ENCODE measurements at regions not wholly inside any gene's neighbourhood (a gene's known extent, or its start where the extent isn't known, plus 50 kb on each side); places are given as distances from the start of the nearest gene placed in this dataset.

GRCh38 chr5:60141119-60141518, 247.6 kb upstream of the PDE4D start:
- H3K27ac Mint-ChIP-seq: no peak overlapping the region

GRCh38 chr5:60136841-60137240, 243.3 kb upstream of the PDE4D start:
- H3K4me1 Mint-ChIP-seq: no peaks in the 10 kb centered on the region

More at GRCh38 chr5:60141119-60141518, 247.6 kb upstream of the PDE4D start:
- no peaks in the 10 kb centered on the region for H3K27me3 Mint-ChIP-seq (ENCODE audit: insufficient read depth)
- Histone ChIP-seq H3K4me1 (ENCODE audit: control insufficient read depth, insufficient read depth, low read length) (peaks cover 5% of the 10 kb centered on the region), H3K4me3 (ENCODE audit: low read length) (no peak overlapping the region), H3K27me3 (ENCODE audit: control insufficient read depth, insufficient read depth, low read length, poor library complexity, severe bottlenecking) (no peaks in the 10 kb centered on the region), H3K36me3 (ENCODE audit: control insufficient read depth, insufficient read depth, low read length) (no peaks in the 10 kb centered on the region), H3K9me3 (ENCODE audit: control insufficient read depth, low read length) (no peaks in the 10 kb centered on the region), H3K9ac (ENCODE audit: extremely low read depth, low read length, poor library complexity, severe bottlenecking) (no peak overlapping the region), H3K27ac (ENCODE audit: low read depth, low read length) (no peak overlapping the region)
- H3K4me1 Mint-ChIP-seq: no peaks in the 10 kb centered on the region
- DNase-seq: no peak
- H3K36me3 Mint-ChIP-seq (ENCODE audit: low read depth): no peaks in the 10 kb centered on the region
- TF ChIP-seq CTCF (conservative IDR thresholded peaks at IDR 0.05): no peak
- no peaks in the 10 kb centered on the region for H3K9me3 Mint-ChIP-seq
- no peak overlapping the region for H3K4me3 Mint-ChIP-seq
- WGBS, 2 experiments (ENCODE audit: insufficient coverage in 1 of 2, insufficient read length in 1 of 2): 79 to 89% methylated on average over 2 of the region's 2 CpGs

GRCh38 chr5:60131504-60131903, 238.0 kb upstream of the PDE4D start:
- no peak overlapping the region for H3K4me3 ChIP-seq (ENCODE audit: low read length)
- DNase-seq: no peak
- Mint-ChIP-seq H3K9me3 (no peaks in the 10 kb centered on the region), H3K27ac (no peak overlapping the region), H3K4me3 (no peak overlapping the region), H3K4me1 (peaks cover 6% of the 10 kb centered on the region), H3K36me3 (ENCODE audit: low read depth) (no peaks in the 10 kb centered on the region), H3K27me3 (ENCODE audit: insufficient read depth) (no peaks in the 10 kb centered on the region)
- H3K27me3 ChIP-seq (ENCODE audit: control insufficient read depth, insufficient read depth, low read length, poor library complexity, severe bottlenecking): peaks cover 7% of the 10 kb centered on the region
- peaks cover 5% of the 10 kb centered on the region for H3K9me3 ChIP-seq (ENCODE audit: control insufficient read depth, low read length)
- H3K9ac ChIP-seq (ENCODE audit: extremely low read depth, low read length, poor library complexity, severe bottlenecking): no peak overlapping the region
- H3K27ac ChIP-seq (ENCODE audit: low read depth, low read length): no peak overlapping the region
- no peaks in the 10 kb centered on the region for H3K4me1 ChIP-seq (ENCODE audit: control insufficient read depth, insufficient read depth, low read length)
- no peaks in the 10 kb centered on the region for H3K36me3 ChIP-seq (ENCODE audit: control insufficient read depth, insufficient read depth, low read length)
- 95% methylated on average over 1 of the region's 1 CpG; no CpG with 5 or more reads in 1 of the 2 experiments for WGBS, 2 experiments (ENCODE audit: insufficient coverage in 1 of 2, insufficient read length in 1 of 2)
- TF ChIP-seq CTCF (conservative IDR thresholded peaks at IDR 0.05): no peak

More at GRCh38 chr5:60136841-60137240, 243.3 kb upstream of the PDE4D start:
- no peaks in the 10 kb centered on the region for H3K36me3 Mint-ChIP-seq (ENCODE audit: low read depth)
- Histone ChIP-seq H3K9me3 (ENCODE audit: control insufficient read depth, low read length) (no peaks in the 10 kb centered on the region), H3K4me1 (ENCODE audit: control insufficient read depth, insufficient read depth, low read length) (peaks cover 5% of the 10 kb centered on the region), H3K27me3 (ENCODE audit: control insufficient read depth, insufficient read depth, low read length, poor library complexity, severe bottlenecking) (no peaks in the 10 kb centered on the region), H3K4me3 (ENCODE audit: low read length) (no peak overlapping the region), H3K36me3 (ENCODE audit: control insufficient read depth, insufficient read depth, low read length) (no peaks in the 10 kb centered on the region), H3K27ac (ENCODE audit: low read depth, low read length) (no peak overlapping the region), H3K9ac (ENCODE audit: extremely low read depth, low read length, poor library complexity, severe bottlenecking) (no peak overlapping the region)
- no peak for DNase-seq
- no peaks in the 10 kb centered on the region for H3K9me3 Mint-ChIP-seq
- H3K4me3 Mint-ChIP-seq: no peak overlapping the region
- H3K27me3 Mint-ChIP-seq (ENCODE audit: insufficient read depth): no peaks in the 10 kb centered on the region
- H3K27ac Mint-ChIP-seq: no peak overlapping the region
- no peak for TF ChIP-seq CTCF (conservative IDR thresholded peaks at IDR 0.05)
- 0% methylated on average over 1 of the region's 1 CpG for whole genome bisulfite sequencing, 2 experiments (ENCODE audit: insufficient coverage in 1 of 2, insufficient read length in 1 of 2)
